ENCODE measurements at regions not wholly inside any gene's neighbourhood (a gene's known extent, or its start where the extent isn't known, plus 50 kb on each side); places are given as distances from the start of the nearest gene placed in this dataset.

- TF ChIP-seq POLR2AphosphoS5 (IDR thresholded peaks at IDR 0.05; ENCODE audit: insufficient read depth, low read depth, low read length) (no peak), JUN (IDR thresholded peaks at IDR 0.05; ENCODE audit: borderline replicate concordance, insufficient read depth, insufficient read length, low read depth) (no peak)
- TF ChIP-seq, protein P1, sequence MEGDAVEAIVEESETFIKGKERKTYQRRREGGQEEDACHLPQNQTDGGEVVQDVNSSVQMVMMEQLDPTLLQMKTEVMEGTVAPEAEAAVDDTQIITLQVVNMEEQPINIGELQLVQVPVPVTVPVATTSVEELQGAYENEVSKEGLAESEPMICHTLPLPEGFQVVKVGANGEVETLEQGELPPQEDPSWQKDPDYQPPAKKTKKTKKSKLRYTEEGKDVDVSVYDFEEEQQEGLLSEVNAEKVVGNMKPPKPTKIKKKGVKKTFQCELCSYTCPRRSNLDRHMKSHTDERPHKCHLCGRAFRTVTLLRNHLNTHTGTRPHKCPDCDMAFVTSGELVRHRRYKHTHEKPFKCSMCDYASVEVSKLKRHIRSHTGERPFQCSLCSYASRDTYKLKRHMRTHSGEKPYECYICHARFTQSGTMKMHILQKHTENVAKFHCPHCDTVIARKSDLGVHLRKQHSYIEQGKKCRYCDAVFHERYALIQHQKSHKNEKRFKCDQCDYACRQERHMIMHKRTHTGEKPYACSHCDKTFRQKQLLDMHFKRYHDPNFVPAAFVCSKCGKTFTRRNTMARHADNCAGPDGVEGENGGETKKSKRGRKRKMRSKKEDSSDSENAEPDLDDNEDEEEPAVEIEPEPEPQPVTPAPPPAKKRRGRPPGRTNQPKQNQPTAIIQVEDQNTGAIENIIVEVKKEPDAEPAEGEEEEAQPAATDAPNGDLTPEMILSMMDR (IDR thresholded peaks at IDR 0.05; ENCODE audit: extremely low read depth in 1 of 2, insufficient read depth in 1 of 2, low read depth in 1 of 2, low read length in 2 of 2): no peak
- TF ChIP-seq, protein P2, sequence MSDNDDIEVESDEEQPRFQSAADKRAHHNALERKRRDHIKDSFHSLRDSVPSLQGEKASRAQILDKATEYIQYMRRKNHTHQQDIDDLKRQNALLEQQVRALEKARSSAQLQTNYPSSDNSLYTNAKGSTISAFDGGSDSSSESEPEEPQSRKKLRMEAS (IDR thresholded peaks at IDR 0.05; ENCODE audit: insufficient read depth, insufficient read length): no peak
Observed at GRCh38 chr3:124140746-124141145, 148.8 kb upstream of the ROPN1 start.
